SK-N-SH (cell line): ENCODE measurements at regions not wholly inside any gene's neighbourhood (a gene's known extent, or its start where the extent isn't known, plus 50 kb on each side); places are given as distances from the start of the nearest gene placed in this dataset.

Source experiments
- CTCF ChIA-PET: fragments of 300-600, 350-600 bp; formaldehyde crosslinking; extraction: SDS; loops from one replicate; lab custom pipeline; 2021; lab: Yijun Ruan, JAX
- POLR2A ChIA-PET: fragments of 350-600 bp; sonication (Branson Sonifier 250); formaldehyde crosslinking; extraction: SDS; loops from one replicate; lab custom pipeline; 2020; ENCODE audit warnings: antibody characterized with exemption, inconsistent platforms; lab: Yijun Ruan, JAX
- DNase-seq: peaks from one replicate; pipeline ENCODE4 v3.0.0; 2012
- H2AFZ ChIP-seq: fragments of 200-600 bp; sonication (generic); 2 replicates; pipeline ENCODE4 v1.8.1; 2016; ENCODE audit warnings: antibody characterized with exemption, mild to moderate bottlenecking, low read depth
- H3F3A ChIP-seq: fragments of 200-600 bp; sonication (generic); replicated peaks from 2 replicates; pipeline ENCODE3; 2016; ENCODE audit warnings: antibody characterized with exemption, mild to moderate bottlenecking; ENCODE audit not compliant: insufficient read depth
- H3K27ac ChIP-seq, 2 experiments: fragments of 200-500 bp in 1 of 2; fragments of 200-600 bp in 1 of 2; sonication (Bioruptor generic) in 1 of 2; sonication (generic), shearing (Covaris generic) in 1 of 2; 2 replicates each; pipeline versions ENCODE4 v1.5.1 to v1.6.1; 2014 to 2016; ENCODE audit warnings: low read depth in 2 of 2, inconsistent platforms in 1 of 2, low read length in 1 of 2, mild to moderate bottlenecking in 1 of 2, mixed read lengths in 1 of 2
- H3K27me3 ChIP-seq: fragments of 200-600 bp; sonication (generic), shearing (Covaris generic); 2 replicates; pipeline ENCODE4 v1.6.1; 2016; ENCODE audit warnings: mixed run types; ENCODE audit not compliant: insufficient read depth
- H3K36me3 ChIP-seq, 2 experiments: fragments of 200-500 bp in 1 of 2; fragments of 200-600 bp in 1 of 2; sonication (Bioruptor generic) in 1 of 2; sonication (generic) in 1 of 2; replicated peaks in 1 of 2; 2 replicates each; pipeline versions ENCODE3 to v1.5.1; 2014 to 2016; ENCODE audit warnings: low read length in 1 of 2, mild to moderate bottlenecking in 1 of 2; ENCODE audit not compliant: insufficient read depth in 2 of 2, control insufficient read depth in 1 of 2
- H3K4me1 ChIP-seq, 2 experiments: fragments of 200-500 bp in 1 of 2; fragments of 200-600 bp in 1 of 2; sonication (Bioruptor generic) in 1 of 2; sonication (generic), shearing (Covaris generic) in 1 of 2; 2 replicates each; pipeline versions ENCODE4 v1.5.1 to v1.6.1; 2014 to 2016; ENCODE audit warnings: low read depth in 1 of 2, low read length in 1 of 2, mixed run types in 1 of 2; ENCODE audit not compliant: insufficient read depth in 2 of 2, control insufficient read depth in 1 of 2
- H3K4me2 ChIP-seq: fragments of 200-600 bp; sonication (generic), shearing (Covaris generic); 2 replicates; pipeline ENCODE4 v1.6.1; 2017; ENCODE audit warnings: mixed run types
- H3K4me3 ChIP-seq, 2 experiments: fragments of 200-500 bp in 1 of 2; fragments of 200-600 bp in 1 of 2; sonication (Bioruptor generic) in 1 of 2; sonication (generic), shearing (Covaris generic) in 1 of 2; 2 replicates each; pipeline versions ENCODE4 v1.5.1 to v1.8.1; 2014 to 2016; ENCODE audit warnings: low read depth in 2 of 2, inconsistent platforms in 1 of 2, low read length in 1 of 2, mild to moderate bottlenecking in 1 of 2, mixed read lengths in 1 of 2, moderate library complexity in 1 of 2
- H3K79me2 ChIP-seq: fragments of 200-600 bp; sonication (generic); 2 replicates; pipeline ENCODE4 v1.8.1; 2017; ENCODE audit warnings: mild to moderate bottlenecking; ENCODE audit not compliant: insufficient read depth
- H3K9ac ChIP-seq: fragments of 200-600 bp; sonication (generic); 2 replicates; pipeline ENCODE4 v1.6.1; 2017; ENCODE audit warnings: mixed run types
- H3K9me2 ChIP-seq: fragments of 200-600 bp; sonication (generic); 2 replicates; pipeline ENCODE4 v1.6.1; 2017; ENCODE audit warnings: mixed run types
- H3K9me3 ChIP-seq: fragments of 200-600 bp; sonication (generic); 2 replicates; pipeline ENCODE4 v1.6.1; 2017; ENCODE audit warnings: mixed run types, mild to moderate bottlenecking, moderate library complexity
- H4K20me1 ChIP-seq: fragments of 200-600 bp; sonication (generic); 2 replicates; pipeline ENCODE4 v1.6.1; 2017; ENCODE audit warnings: mild to moderate bottlenecking, mixed run types; ENCODE audit not compliant: insufficient read depth
- CHD2 ChIP-seq: fragments of 150-350 bp; IDR thresholded peaks from 2 replicates; pipeline ENCODE4 v1.6.1; 2018; ENCODE audit warnings: low read length; ENCODE audit not compliant: partially characterized antibody
- EP300 ChIP-seq, 2 experiments: IDR thresholded peaks; 2 replicates each; pipeline versions ENCODE4 v1.4.0 to v1.6.1; 2012; ENCODE audit warnings: borderline replicate concordance in 1 of 2, low read depth in 1 of 2, low read length in 1 of 2
- GABPA ChIP-seq: IDR thresholded peaks from 2 replicates; pipeline ENCODE4 v1.4.0; 2012; ENCODE audit warnings: low read depth, mild to moderate bottlenecking
- JUND ChIP-seq: IDR thresholded peaks from 2 replicates; pipeline ENCODE4 v1.4.0; 2012
- MAX ChIP-seq: IDR thresholded peaks from 2 replicates; pipeline ENCODE4 v1.4.0; 2012; ENCODE audit warnings: low read depth
- MEF2A ChIP-seq: IDR thresholded peaks from 2 replicates; pipeline ENCODE4 v1.4.0; 2012; ENCODE audit warnings: low read depth, borderline replicate concordance
- NRF1 ChIP-seq: IDR thresholded peaks from 2 replicates; pipeline ENCODE4 v1.6.1; 2012; ENCODE audit warnings: low read depth, mild to moderate bottlenecking, low read length
- PBX3 ChIP-seq: IDR thresholded peaks from 2 replicates; pipeline ENCODE4; 2012
- POLR2AphosphoS5 ChIP-seq: IDR thresholded peaks from 2 replicates; pipeline ENCODE4 v1.6.1; 2012; ENCODE audit warnings: low read depth, low read length
- REST ChIP-seq: IDR thresholded peaks from 2 replicates; pipeline ENCODE4 v1.6.1; 2012; ENCODE audit warnings: mild to moderate bottlenecking, low read depth, low read length, moderate library complexity
- RFX5 ChIP-seq: IDR thresholded peaks from 2 replicates; pipeline ENCODE4 v1.6.1; 2012; ENCODE audit warnings: mild to moderate bottlenecking, improper control_type of control experiment, low read length
- RXRA ChIP-seq: IDR thresholded peaks from 2 replicates; pipeline ENCODE4 v1.4.0; 2012; ENCODE audit warnings: low read depth, mild to moderate bottlenecking, borderline replicate concordance
- SIN3A ChIP-seq: IDR thresholded peaks from 2 replicates; pipeline ENCODE4 v1.6.1; 2012; ENCODE audit warnings: low read depth, mild to moderate bottlenecking, low read length, moderate library complexity, borderline replicate concordance
- SMC3 ChIP-seq: IDR thresholded peaks from 2 replicates; pipeline ENCODE4 v1.6.1; 2012; ENCODE audit warnings: low read depth, low read length, improper control_type of control experiment
- TAF1 ChIP-seq: IDR thresholded peaks from 2 replicates; pipeline ENCODE4 v1.6.1; 2012; ENCODE audit warnings: low read depth, mild to moderate bottlenecking, low read length, moderate library complexity, borderline replicate concordance
- TEAD4 ChIP-seq: IDR thresholded peaks from 2 replicates; pipeline ENCODE4 v1.4.0; 2012; ENCODE audit warnings: mild to moderate bottlenecking, borderline replicate concordance; ENCODE audit not compliant: insufficient read depth
- USF2 ChIP-seq: fragments of 150-350 bp; IDR thresholded peaks from 2 replicates; pipeline ENCODE4 v1.6.1; 2017; ENCODE audit warnings: antibody characterized with exemption, low read length, low read depth, borderline replicate concordance
- WGBS: methylation state at CpG from one replicate; pipeline ENCODE4 v1.1.6; 2017; ENCODE audit warnings: low lambda C conversion rate; 5-methylcytosine and 5-hydroxymethylcytosine counted together

- Histone ChIP-seq H3K4me3 (no peak overlapping the region), H3K27me3 (no peaks in the 10 kb centered on the region), H3F3A (no peaks in the 10 kb centered on the region), H3K79me2 (no peaks in the 10 kb centered on the region), H3K9me2 (no peaks in the 10 kb centered on the region), H4K20me1 (no peaks in the 10 kb centered on the region), H3K9ac (no peak overlapping the region), H3K36me3 (no peaks in the 10 kb centered on the region), H3K27ac (no peak overlapping the region), H2AFZ (no peak overlapping the region), H3K9me3 (no peaks in the 10 kb centered on the region), H3K4me2 (no peak overlapping the region), H3K4me1 (peaks cover 0 to 4% of the 10 kb centered on the region in 2 experiments; a peak in 2 of 4 replicates)
- DNase-seq: no peak
- 30% methylated on average over 3 of the region's 3 CpGs for WGBS
- no peak for TF ChIP-seq EP300 (IDR thresholded peaks at IDR 0.05; ENCODE audit: borderline replicate concordance in 1 of 2, low read depth in 1 of 2, low read length in 1 of 2)
- TF ChIP-seq PBX3: no peak
- TF ChIP-seq TEAD4: no peak
- TF ChIP-seq RFX5: no peak
- no peak for TF ChIP-seq MAX
- no peak for TF ChIP-seq USF2
- TF ChIP-seq REST: no peak
- no peak for TF ChIP-seq JUND
- no peak for TF ChIP-seq NRF1
- ChIA-PET CTCF (interaction anchor here (0.9 to 1.7 kb wide), 2 partner anchors 8 to 13 kb away, joined by 3 to 4 read pairs; no protein-coding TSS in a partner anchor), POLR2A (no interaction called here)
These were observed 536.4 kb upstream of the CDH7 start for GRCh38 chr18:65214456-65214855.

- H3K9me3 ChIP-seq: no peaks in the 10 kb centered on the region
- no peaks in the 10 kb centered on the region for H3K4me1 ChIP-seq
- no peaks in the 10 kb centered on the region for H3K27me3 ChIP-seq
- ChIA-PET CTCF (no interaction called here), POLR2A (no interaction called here)
- H3K4me2 ChIP-seq: no peak overlapping the region
- no peak overlapping the region for H2AFZ ChIP-seq
- H3K36me3 ChIP-seq: no peaks in the 10 kb centered on the region
- H3K9ac ChIP-seq: no peak overlapping the region
- TF ChIP-seq CHD2 (no peak), RXRA (no peak), SMC3 (no peak), EP300 (IDR thresholded peaks at IDR 0.05; ENCODE audit: borderline replicate concordance in 1 of 2, low read depth in 1 of 2, low read length in 1 of 2) (no peak), GABPA (no peak), TEAD4 (no peak), MEF2A (no peak), POLR2AphosphoS5 (no peak), PBX3 (no peak), TAF1 (no peak), RFX5 (no peak), SIN3A (no peak)
- no peaks in the 10 kb centered on the region for H4K20me1 ChIP-seq
- WGBS: 48% methylated on average over 10 of the region's 24 CpGs
- no peak overlapping the region for H3K4me3 ChIP-seq
- no peaks in the 10 kb centered on the region for H3K9me2 ChIP-seq
- H3K27ac ChIP-seq: no peak overlapping the region
- no peak for DNase-seq
- no peaks in the 10 kb centered on the region for H3F3A ChIP-seq
- H3K79me2 ChIP-seq: no peaks in the 10 kb centered on the region
These were observed 544.1 kb upstream of the CDH7 start for GRCh38 chr18:65206551-65207260.
